ENCODE measurements at regions not wholly inside any gene's neighbourhood (a gene's known extent, or its start where the extent isn't known, plus 50 kb on each side); places are given as distances from the start of the nearest gene placed in this dataset.
"Not testable (repeated sequence)": the region's sequence is repeated elsewhere in the genome, so short reads cannot be mapped to it uniquely, and the experiment has no call there.

DNA sequence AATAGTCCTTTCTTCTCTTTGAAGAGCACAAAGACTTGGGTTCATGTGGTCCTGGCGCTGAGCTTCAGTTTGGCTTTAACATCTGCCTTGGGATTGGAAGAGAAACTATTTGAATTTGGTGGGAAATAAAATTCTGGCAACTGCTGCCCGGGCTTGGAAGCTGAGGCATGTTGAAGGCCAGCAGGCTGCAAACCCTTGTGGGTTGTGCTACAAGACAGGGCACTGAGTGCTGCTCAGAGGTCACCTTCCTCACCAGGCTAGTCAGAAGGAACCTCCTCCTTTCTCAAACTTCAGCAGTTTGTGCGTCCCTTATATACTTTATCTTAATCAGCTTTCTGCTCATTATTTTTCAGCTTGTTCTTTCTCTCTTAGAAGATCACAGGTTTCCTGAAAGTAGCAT lies 238.4 kb upstream of the TBX18 start:
- ATAC-seq (no peak), DNase-seq (no peak)
- TF ChIP-seq, protein P1, sequence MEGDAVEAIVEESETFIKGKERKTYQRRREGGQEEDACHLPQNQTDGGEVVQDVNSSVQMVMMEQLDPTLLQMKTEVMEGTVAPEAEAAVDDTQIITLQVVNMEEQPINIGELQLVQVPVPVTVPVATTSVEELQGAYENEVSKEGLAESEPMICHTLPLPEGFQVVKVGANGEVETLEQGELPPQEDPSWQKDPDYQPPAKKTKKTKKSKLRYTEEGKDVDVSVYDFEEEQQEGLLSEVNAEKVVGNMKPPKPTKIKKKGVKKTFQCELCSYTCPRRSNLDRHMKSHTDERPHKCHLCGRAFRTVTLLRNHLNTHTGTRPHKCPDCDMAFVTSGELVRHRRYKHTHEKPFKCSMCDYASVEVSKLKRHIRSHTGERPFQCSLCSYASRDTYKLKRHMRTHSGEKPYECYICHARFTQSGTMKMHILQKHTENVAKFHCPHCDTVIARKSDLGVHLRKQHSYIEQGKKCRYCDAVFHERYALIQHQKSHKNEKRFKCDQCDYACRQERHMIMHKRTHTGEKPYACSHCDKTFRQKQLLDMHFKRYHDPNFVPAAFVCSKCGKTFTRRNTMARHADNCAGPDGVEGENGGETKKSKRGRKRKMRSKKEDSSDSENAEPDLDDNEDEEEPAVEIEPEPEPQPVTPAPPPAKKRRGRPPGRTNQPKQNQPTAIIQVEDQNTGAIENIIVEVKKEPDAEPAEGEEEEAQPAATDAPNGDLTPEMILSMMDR (IDR thresholded peaks at IDR 0.05), result no peak
- intact Hi-C loops (cut with DNase I, micrococcal nuclease), result no loop called here
- Histone ChIP-seq H3K9me3 (no peaks in the 10 kb centered on the region), H3K4me1 (ENCODE audit: low read depth) (no peaks in the 10 kb centered on the region), H3K36me3 (ENCODE audit: low read depth) (no peaks in the 10 kb centered on the region), H3K4me3 (no peak overlapping the region)

DNA sequence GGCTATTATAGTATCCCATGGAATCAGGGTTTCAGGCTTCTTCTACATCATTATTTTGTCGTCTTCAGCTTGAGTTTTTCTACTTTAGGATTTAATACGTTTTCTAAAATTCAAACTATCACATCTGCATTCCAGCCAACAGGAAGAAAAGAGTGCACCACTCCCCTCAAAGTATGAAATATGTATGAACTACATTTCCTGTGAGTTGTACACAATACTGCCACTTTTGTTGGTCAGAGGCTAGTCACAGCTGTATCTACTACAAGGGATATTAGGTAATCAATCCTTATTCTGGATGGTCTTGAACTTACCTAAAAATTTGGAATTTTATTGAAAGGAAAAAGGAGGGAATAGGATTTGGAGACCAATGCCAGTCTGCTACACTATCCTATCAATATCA lies 235.6 kb upstream of the TBX18 start:
- no peaks in the 10 kb centered on the region for H3K4me1 ChIP-seq (ENCODE audit: low read depth)

DNA sequence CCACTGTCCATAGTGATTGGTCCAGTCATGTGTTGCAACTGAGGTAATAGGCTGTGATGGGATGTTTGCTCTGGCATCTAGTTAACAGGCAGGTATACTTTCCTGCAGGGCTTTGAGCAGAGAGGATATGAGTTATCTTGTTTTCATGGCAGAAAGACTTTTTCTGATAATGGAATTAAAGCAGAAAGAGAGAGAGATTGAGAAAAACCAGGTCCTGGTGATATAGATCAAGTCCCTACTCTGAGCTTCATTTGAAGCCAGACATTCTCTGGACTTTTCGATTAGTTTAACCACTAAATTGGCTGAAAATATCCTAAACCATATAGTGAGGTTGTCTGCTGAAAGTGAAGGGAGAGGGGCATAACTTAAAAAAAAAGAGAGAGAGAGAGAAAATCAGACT lies 233.8 kb upstream of the TBX18 start:
- H3K4me1 ChIP-seq (ENCODE audit: low read depth), result no peaks in the 10 kb centered on the region
- intact Hi-C loops (cut with DNase I, micrococcal nuclease), result no loop called here
- no peaks in the 10 kb centered on the region for H3K9me3 ChIP-seq
- ATAC-seq, result no peak
- no peaks in the 10 kb centered on the region for H3K36me3 ChIP-seq (ENCODE audit: low read depth)
- DNase-seq, result no peak
- TF ChIP-seq, protein P1 (IDR thresholded peaks at IDR 0.05), result no peak
- H3K4me3 ChIP-seq, result no peak overlapping the region

More for the DNA sequence above, 235.6 kb upstream of the TBX18 start:
- ATAC-seq, result no peak
- DNase-seq, result no peak
- Histone ChIP-seq H3K9me3 (no peaks in the 10 kb centered on the region), H3K4me3 (no peak overlapping the region), H3K36me3 (ENCODE audit: low read depth) (no peaks in the 10 kb centered on the region)
- TF ChIP-seq, protein P1 (IDR thresholded peaks at IDR 0.05), result no peak
- intact Hi-C loops (cut with DNase I, micrococcal nuclease), result no loop called here

DNA sequence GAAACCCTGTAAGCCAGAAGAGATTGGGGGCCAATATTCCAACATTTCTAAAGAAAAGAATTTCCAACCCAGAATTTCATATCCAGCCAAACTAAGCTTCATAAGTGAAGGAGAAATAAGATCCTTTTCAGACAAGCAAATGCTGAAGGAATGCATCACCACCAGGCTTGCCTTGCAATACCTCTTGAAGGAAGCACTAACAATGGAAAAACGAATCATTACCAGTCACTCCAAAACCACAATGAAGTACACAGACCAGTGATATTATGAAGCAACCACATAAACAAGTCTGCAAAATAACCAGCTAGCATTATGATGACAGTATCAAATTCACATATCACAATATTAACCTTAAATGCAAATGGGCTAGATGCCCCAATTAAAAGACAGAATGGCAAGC lies 224.4 kb upstream of the TBX18 start:
- DNase-seq; intact Hi-C loops (cut with DNase I, micrococcal nuclease); H3K4me3 ChIP-seq; H3K36me3 ChIP-seq (ENCODE audit: low read depth); ATAC-seq; H3K4me1 ChIP-seq (ENCODE audit: low read depth): not testable (repeated sequence)
- H3K9me3 ChIP-seq, result peaks cover 21% of the 10 kb centered on the region

DNA sequence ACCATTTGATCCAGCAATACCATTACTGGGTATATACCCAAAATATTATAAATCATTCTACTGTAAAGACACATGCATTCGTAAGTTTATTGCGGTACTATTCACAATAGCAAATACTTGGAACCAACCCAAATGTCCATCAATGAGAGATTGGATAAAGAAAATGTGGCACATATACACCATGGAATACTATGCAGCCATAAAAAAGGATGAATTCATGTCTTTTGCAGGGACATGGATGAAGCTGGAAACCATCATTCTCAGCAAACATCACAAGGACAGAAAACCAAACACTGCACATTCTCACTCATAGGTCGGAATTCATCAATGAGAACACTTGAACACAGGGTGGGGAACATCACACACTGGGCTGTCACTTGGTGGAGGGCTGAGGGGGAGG lies 221.1 kb upstream of the TBX18 start:
- H3K4me3 ChIP-seq; DNase-seq; intact Hi-C loops (cut with DNase I, micrococcal nuclease); H3K9me3 ChIP-seq; H3K4me1 ChIP-seq (ENCODE audit: low read depth); H3K36me3 ChIP-seq (ENCODE audit: low read depth); ATAC-seq: not testable (repeated sequence)

DNA sequence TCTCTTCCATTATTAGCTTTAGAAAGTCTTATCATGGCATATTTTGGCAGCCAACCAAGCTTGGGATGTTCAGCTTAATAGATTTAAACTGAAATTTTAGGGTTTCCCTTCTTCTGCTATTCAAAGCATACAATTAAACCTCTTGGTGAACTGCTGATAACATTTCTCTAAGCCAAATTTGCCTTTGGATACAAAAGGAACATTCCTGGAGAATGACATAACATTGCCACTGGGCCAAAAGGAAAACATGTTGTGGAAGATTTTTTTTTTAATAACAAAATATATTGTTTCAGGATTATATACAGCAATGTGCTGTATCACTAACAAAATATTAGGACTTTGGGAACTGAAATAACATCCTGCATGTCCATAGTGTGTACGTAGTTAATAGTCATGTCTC lies 215.1 kb upstream of the TBX18 start:
- DNase-seq, result no peak
- TF ChIP-seq, protein P1 (IDR thresholded peaks at IDR 0.05), result no peak

DNA sequence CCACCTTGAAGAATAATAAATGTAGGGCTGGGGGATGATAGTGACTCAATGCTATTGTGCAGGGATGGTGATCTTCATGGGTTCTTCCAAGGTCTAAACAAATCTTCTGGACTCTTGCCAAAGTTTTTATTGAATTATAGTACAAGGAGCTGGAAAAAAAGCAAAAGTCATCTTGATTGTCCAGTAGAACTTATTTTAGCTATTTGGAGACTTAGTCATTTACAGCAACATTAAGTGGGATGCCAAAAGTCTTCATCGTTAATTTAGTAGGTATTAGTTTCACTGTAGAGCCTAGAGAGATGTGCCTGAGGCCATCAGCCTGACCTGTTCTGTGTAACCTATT lies 212.9 kb upstream of the TBX18 start:
- intact Hi-C loops (cut with DNase I, micrococcal nuclease), result no loop called here
- no peaks in the 10 kb centered on the region for H3K36me3 ChIP-seq (ENCODE audit: low read depth)
- TF ChIP-seq, protein P1 (IDR thresholded peaks at IDR 0.05), result no peak
- no peak for ATAC-seq
- no peak overlapping the region for H3K4me3 ChIP-seq
- no peaks in the 10 kb centered on the region for H3K9me3 ChIP-seq
- no peak for DNase-seq
- no peaks in the 10 kb centered on the region for H3K4me1 ChIP-seq (ENCODE audit: low read depth)

More for the DNA sequence above, 215.1 kb upstream of the TBX18 start:
- intact Hi-C loops (cut with DNase I, micrococcal nuclease), result no loop called here
- Histone ChIP-seq H3K9me3 (no peaks in the 10 kb centered on the region), H3K4me3 (no peak overlapping the region), H3K4me1 (ENCODE audit: low read depth) (no peaks in the 10 kb centered on the region), H3K36me3 (ENCODE audit: low read depth) (no peaks in the 10 kb centered on the region)
- ATAC-seq, result no peak
